AG04449 (cell line): ENCODE measurements at regions not wholly inside any gene's neighbourhood (a gene's known extent, or its start where the extent isn't known, plus 50 kb on each side); places are given as distances from the start of the nearest gene placed in this dataset.

Experiments
- CTCF ChIA-PET: fragments of 350-600 bp; formaldehyde crosslinking; extraction: SDS; loops from one replicate; lab custom pipeline; 2021; ENCODE audit warnings: antibody characterized with exemption; lab: Yijun Ruan, JAX
- POLR2A ChIA-PET: fragments of 400-600, 350-600 bp; formaldehyde crosslinking; extraction: SDS; loops from one replicate; lab custom pipeline; 2020; ENCODE audit warnings: antibody characterized with exemption, inconsistent platforms; lab: Yijun Ruan, JAX
- DNase-seq: peaks from one replicate; pipeline ENCODE4 v3.0.0-alpha.2; 2010; ENCODE audit warnings: low read depth, low spot score
- H3K4me3 ChIP-seq: 2 replicates; pipeline ENCODE4 v1.5.1; 2011; ENCODE audit warnings: low read depth, mild to moderate bottlenecking, control low read depth, low read length
- CTCF ChIP-seq: IDR thresholded peaks from one replicate; pipeline ENCODE4 v1.5.1; 2011; ENCODE audit warnings: mild to moderate bottlenecking, moderate library complexity, low read length, control low read depth, inconsistent platforms; ENCODE audit not compliant: insufficient read depth; ENCODE audit errors: missing control alignments

GRCh38 chr4:126358041-126358440, 1043.3 kb downstream of the FAT4 start:
- CTCF ChIA-PET, result no interaction called here
- H3K4me3 ChIP-seq, result no peak overlapping the region
- DNase-seq, result no peak
- POLR2A ChIA-PET, result no interaction called here
- TF ChIP-seq CTCF, result no peak

- TF ChIP-seq CTCF, result no peak
- CTCF ChIA-PET, result no interaction called here
- no peak overlapping the region for H3K4me3 ChIP-seq
- POLR2A ChIA-PET, result no interaction called here
- DNase-seq, result no peak
Measured at GRCh38 chr4:126361287-126361686, 1046.5 kb downstream of the FAT4 start.

- H3K4me3 ChIP-seq, result no peak overlapping the region
- CTCF ChIA-PET, result no interaction called here
- no peak for TF ChIP-seq CTCF
- POLR2A ChIA-PET, result no interaction called here
- no peak for DNase-seq
Measured at GRCh38 chr4:126364311-126364911, 1049.7 kb downstream of the FAT4 start.

- TF ChIP-seq CTCF, result no peak
- no peak overlapping the region for H3K4me3 ChIP-seq
- ChIA-PET POLR2A (no interaction called here), CTCF (no interaction called here)
- no peak for DNase-seq
Measured at GRCh38 chr4:126369076-126369475, 1054.3 kb downstream of the FAT4 start.

- no peak for TF ChIP-seq CTCF
- H3K4me3 ChIP-seq, result no peak overlapping the region
- no peak for DNase-seq
- ChIA-PET POLR2A (interaction anchor here (0.7 kb wide), 1 partner anchor 27 kb away, joined by 3 read pairs; no protein-coding TSS in a partner anchor), CTCF (no interaction called here)
Measured at GRCh38 chr4:126372634-126373033, 1057.9 kb downstream of the FAT4 start.

GRCh38 chr4:126375462-126376054, 1060.8 kb downstream of the FAT4 start:
- H3K4me3 ChIP-seq, result no peak overlapping the region
- DNase-seq, result no peak
- ChIA-PET CTCF (no interaction called here), POLR2A (no interaction called here)
- no peak for TF ChIP-seq CTCF
